Neural progenitor cell (in vitro differentiated cells): ENCODE measurements at regions not wholly inside any gene's neighbourhood (a gene's known extent, or its start where the extent isn't known, plus 50 kb on each side); places are given as distances from the start of the nearest gene placed in this dataset.

Source experiments
- DNase-seq: peaks from one replicate; pipeline ENCODE4 v3.0.0-alpha.2; 2016; ENCODE audit warnings: low spot score
- H2AFZ ChIP-seq: fragments of 200-600 bp; sonication (generic); replicated peaks from 2 replicates; pipeline ENCODE4 v1.6.1; 2016; ENCODE audit warnings: antibody characterized with exemption
- H3F3A ChIP-seq: fragments of 200-600 bp; sonication (generic); 2 replicates; pipeline ENCODE4 v1.6.1; 2016; ENCODE audit warnings: antibody characterized with exemption, low read depth
- H3K27ac ChIP-seq: fragments of 200-600 bp; sonication (generic); 2 replicates; pipeline ENCODE4 v1.5.1; 2016; ENCODE audit warnings: mild to moderate bottlenecking
- H3K27me3 ChIP-seq: fragments of 200-600 bp; sonication (generic); 2 replicates; pipeline ENCODE4 v1.6.1; 2016; ENCODE audit warnings: mild to moderate bottlenecking, moderate library complexity
- H3K36me3 ChIP-seq: fragments of 200-600 bp; sonication (generic); 2 replicates; pipeline ENCODE4 v1.5.1; 2016
- H3K4me1 ChIP-seq: fragments of 200-600 bp; sonication (generic); 2 replicates; pipeline ENCODE4 v1.6.1; 2016; ENCODE audit warnings: mixed run types
- H3K4me2 ChIP-seq: fragments of 200-600 bp; sonication (generic); 2 replicates; pipeline ENCODE4 v1.6.1; 2016
- H3K4me3 ChIP-seq: fragments of 200-600 bp; sonication (generic); 2 replicates; pipeline ENCODE4 v1.5.1; 2016
- H3K79me2 ChIP-seq: fragments of 200-600 bp; sonication (generic); 2 replicates; pipeline ENCODE4 v1.6.1; 2016; ENCODE audit warnings: low read depth
- H3K9ac ChIP-seq: fragments of 200-600 bp; sonication (generic); 2 replicates; pipeline ENCODE4 v1.6.1; 2016
- H3K9me3 ChIP-seq: fragments of 200-600 bp; sonication (generic); 2 replicates; pipeline ENCODE4 v1.5.1; 2016; ENCODE audit warnings: low read depth
- H4K20me1 ChIP-seq: fragments of 200-600 bp; sonication (generic); 2 replicates; pipeline ENCODE4 v1.6.1; 2016; ENCODE audit warnings: low read depth
- H3K27ac Mint-ChIP-seq: 3 replicates; pipeline ENCODE4 v1.8.0; 2021; ENCODE audit warnings: mixed read lengths
- H3K27me3 Mint-ChIP-seq: 2 replicates; pipeline ENCODE4 v1.8.0; 2022; ENCODE audit warnings: low read depth, mild to moderate bottlenecking, inconsistent platforms, moderate library complexity, mixed read lengths; ENCODE audit not compliant: insufficient read depth
- H3K36me3 Mint-ChIP-seq: 3 replicates; pipeline ENCODE4 v1.8.0; 2021; ENCODE audit warnings: mixed read lengths
- H3K4me1 Mint-ChIP-seq: 3 replicates; pipeline ENCODE4 v1.8.0; 2021; ENCODE audit warnings: mixed read lengths
- H3K4me3 Mint-ChIP-seq: 3 replicates; pipeline ENCODE4 v1.8.0; 2021; ENCODE audit warnings: mild to moderate bottlenecking, moderate library complexity, mixed read lengths
- H3K9me3 Mint-ChIP-seq: 3 replicates; pipeline ENCODE4 v1.8.0; 2020; ENCODE audit warnings: mixed read lengths
- EZH2 ChIP-seq: fragments of 200-600 bp; sonication (generic); IDR thresholded peaks from 2 replicates; pipeline ENCODE4 v1.6.1; 2017; ENCODE audit warnings: antibody characterized with exemption, mild to moderate bottlenecking, moderate library complexity
- EZH2phosphoT487 ChIP-seq: fragments of 200-600 bp; sonication (generic); IDR thresholded peaks from 2 replicates; pipeline ENCODE4 v1.6.1; 2017; ENCODE audit warnings: antibody characterized with exemption
- TF ChIP-seq, protein P1 (sequence below): fragments of 200-600 bp; sonication (generic); IDR thresholded peaks from 2 replicates; pipeline ENCODE4 v1.5.1; 2017; ENCODE audit warnings: antibody characterized with exemption, mild to moderate bottlenecking

DNA sequence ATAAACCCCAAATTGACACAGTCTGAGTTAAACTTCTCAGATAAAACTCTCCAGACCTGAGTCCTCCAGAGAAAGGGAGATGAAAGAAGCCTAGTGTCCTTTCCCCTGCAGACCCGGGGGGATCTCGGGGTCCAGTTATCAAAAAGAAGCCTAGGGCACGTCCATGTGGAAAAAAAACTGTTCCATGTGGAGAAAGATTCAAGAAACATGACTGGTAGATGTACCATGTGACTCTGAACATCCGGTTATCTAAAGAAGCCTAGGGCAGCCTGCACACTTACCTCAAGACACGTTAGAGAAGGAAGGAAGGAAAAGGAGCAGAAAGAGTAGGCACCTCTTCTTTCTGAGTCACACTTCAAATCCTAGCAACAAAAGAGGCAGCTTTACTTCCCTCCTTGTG, 421.0 kb downstream of the LRATD1 start:
- H3K4me2 ChIP-seq: no peak overlapping the region
- H3K9me3 ChIP-seq: no peaks in the 10 kb centered on the region
- H3K27me3 ChIP-seq: no peaks in the 10 kb centered on the region
- no peaks in the 10 kb centered on the region for H3K36me3 Mint-ChIP-seq
- H3F3A ChIP-seq: no peaks in the 10 kb centered on the region
- no peak overlapping the region for H3K27ac ChIP-seq
- H3K36me3 ChIP-seq: no peaks in the 10 kb centered on the region
- TF ChIP-seq EZH2 (no peak), EZH2phosphoT487 (no peak)
- TF ChIP-seq, protein P1, sequence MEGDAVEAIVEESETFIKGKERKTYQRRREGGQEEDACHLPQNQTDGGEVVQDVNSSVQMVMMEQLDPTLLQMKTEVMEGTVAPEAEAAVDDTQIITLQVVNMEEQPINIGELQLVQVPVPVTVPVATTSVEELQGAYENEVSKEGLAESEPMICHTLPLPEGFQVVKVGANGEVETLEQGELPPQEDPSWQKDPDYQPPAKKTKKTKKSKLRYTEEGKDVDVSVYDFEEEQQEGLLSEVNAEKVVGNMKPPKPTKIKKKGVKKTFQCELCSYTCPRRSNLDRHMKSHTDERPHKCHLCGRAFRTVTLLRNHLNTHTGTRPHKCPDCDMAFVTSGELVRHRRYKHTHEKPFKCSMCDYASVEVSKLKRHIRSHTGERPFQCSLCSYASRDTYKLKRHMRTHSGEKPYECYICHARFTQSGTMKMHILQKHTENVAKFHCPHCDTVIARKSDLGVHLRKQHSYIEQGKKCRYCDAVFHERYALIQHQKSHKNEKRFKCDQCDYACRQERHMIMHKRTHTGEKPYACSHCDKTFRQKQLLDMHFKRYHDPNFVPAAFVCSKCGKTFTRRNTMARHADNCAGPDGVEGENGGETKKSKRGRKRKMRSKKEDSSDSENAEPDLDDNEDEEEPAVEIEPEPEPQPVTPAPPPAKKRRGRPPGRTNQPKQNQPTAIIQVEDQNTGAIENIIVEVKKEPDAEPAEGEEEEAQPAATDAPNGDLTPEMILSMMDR: no peak
- no peaks in the 10 kb centered on the region for H3K9me3 Mint-ChIP-seq
- H3K4me1 Mint-ChIP-seq: peaks cover 17% of the 10 kb centered on the region
- no peaks in the 10 kb centered on the region for H3K4me1 ChIP-seq
- H2AFZ ChIP-seq: no peak overlapping the region
- no peak overlapping the region for H3K4me3 Mint-ChIP-seq
- H4K20me1 ChIP-seq: no peaks in the 10 kb centered on the region
- no peak overlapping the region for H3K27ac Mint-ChIP-seq
- H3K4me3 ChIP-seq: no peak overlapping the region
- H3K27me3 Mint-ChIP-seq: no peaks in the 10 kb centered on the region
- DNase-seq: no peak
- no peaks in the 10 kb centered on the region for H3K79me2 ChIP-seq
- H3K9ac ChIP-seq: no peak overlapping the region

DNA sequence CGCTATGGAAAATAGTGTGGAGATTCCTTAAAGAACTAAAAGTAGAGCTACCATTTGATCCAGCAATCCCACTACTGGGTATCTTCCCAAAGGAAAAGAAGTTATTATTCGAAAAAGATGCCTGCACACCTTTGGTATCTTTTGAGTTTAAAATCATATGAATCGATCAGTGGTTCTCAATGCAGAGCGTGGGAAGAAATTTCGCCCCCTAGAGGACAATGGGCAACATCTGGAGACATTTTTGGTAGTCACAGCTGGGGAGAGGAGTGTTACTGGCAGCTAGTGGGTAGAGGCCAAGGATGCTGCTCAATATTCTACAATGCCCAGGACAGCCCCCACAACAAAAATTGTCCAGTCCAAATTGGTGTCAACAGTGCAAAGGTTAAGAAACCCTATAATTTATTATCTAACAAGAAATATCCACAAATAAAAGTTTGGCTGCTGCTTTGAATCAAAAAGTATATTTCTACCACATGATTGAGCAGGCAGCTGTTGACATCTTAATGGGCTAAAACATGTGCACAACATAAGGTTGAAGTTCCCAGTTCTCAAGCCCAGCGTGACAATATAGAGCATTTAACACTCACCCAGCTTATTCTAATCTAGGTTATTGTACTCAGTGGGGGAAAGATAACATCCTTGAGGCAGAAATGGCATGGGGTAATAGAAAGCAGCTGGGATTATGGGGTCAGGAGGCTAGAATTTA, 425.7 kb downstream of the LRATD1 start:
- TF ChIP-seq EZH2 (no peak), EZH2phosphoT487 (no peak)
- TF ChIP-seq, protein P1: peak; percentile 62
- DNase-seq: peak; percentile 52
- H3K27ac ChIP-seq: no peak overlapping the region

DNA sequence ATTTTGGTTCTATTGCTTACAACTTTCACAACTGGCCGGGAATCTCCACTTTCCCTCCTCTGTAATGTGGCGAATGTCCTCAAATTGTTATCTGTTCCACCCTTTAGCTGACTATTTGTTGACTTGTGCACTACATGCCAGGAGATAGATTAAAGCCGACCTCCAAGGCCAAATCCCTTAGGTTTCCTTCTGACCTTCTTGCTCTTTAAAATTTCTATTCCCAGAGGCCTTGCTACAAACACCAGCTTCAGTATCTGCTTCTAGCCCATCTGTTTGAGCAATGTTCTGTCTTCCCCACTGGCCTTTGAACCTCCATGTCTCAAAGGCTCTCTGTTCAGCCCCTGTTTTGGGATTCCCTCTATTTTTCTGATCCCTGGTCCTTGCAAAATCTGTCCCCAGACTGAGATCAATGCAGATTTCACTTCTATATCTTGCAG, 426.2 kb downstream of the LRATD1 start:
- H3K27ac ChIP-seq: no peak overlapping the region
- H2AFZ ChIP-seq: no peak overlapping the region
- no peak overlapping the region for H3K4me2 ChIP-seq
- Mint-ChIP-seq H3K27ac (peak overlapping the region; percentile 1), H3K4me3 (no peak overlapping the region), H3K4me1 (peaks cover 28% of the 10 kb centered on the region), H3K27me3 (no peaks in the 10 kb centered on the region), H3K9me3 (no peaks in the 10 kb centered on the region), H3K36me3 (no peaks in the 10 kb centered on the region)
- TF ChIP-seq EZH2phosphoT487 (no peak), EZH2 (no peak)
- TF ChIP-seq, protein P1: no peak
- H3K27me3 ChIP-seq: no peaks in the 10 kb centered on the region
- no peak for DNase-seq
- no peaks in the 10 kb centered on the region for H4K20me1 ChIP-seq
- no peak overlapping the region for H3K4me3 ChIP-seq
- H3K9me3 ChIP-seq: no peaks in the 10 kb centered on the region
- no peaks in the 10 kb centered on the region for H3K79me2 ChIP-seq
- no peaks in the 10 kb centered on the region for H3K36me3 ChIP-seq
- H3F3A ChIP-seq: no peaks in the 10 kb centered on the region
- peaks cover 7% of the 10 kb centered on the region for H3K4me1 ChIP-seq
- H3K9ac ChIP-seq: no peak overlapping the region

More for the DNA sequence above, 425.7 kb downstream of the LRATD1 start:
- no peaks in the 10 kb centered on the region for H3K27me3 Mint-ChIP-seq
- H3K36me3 Mint-ChIP-seq: no peaks in the 10 kb centered on the region
- H3F3A ChIP-seq: no peaks in the 10 kb centered on the region
- no peaks in the 10 kb centered on the region for H4K20me1 ChIP-seq
- no peak overlapping the region for H3K4me3 ChIP-seq
- H3K9me3 Mint-ChIP-seq: no peaks in the 10 kb centered on the region
- no peaks in the 10 kb centered on the region for H3K36me3 ChIP-seq
- no peak overlapping the region for H3K9ac ChIP-seq
- H2AFZ ChIP-seq: no peak overlapping the region
- H3K4me3 Mint-ChIP-seq: no peak overlapping the region
- no peak overlapping the region for H3K27ac Mint-ChIP-seq
- peaks cover 28% of the 10 kb centered on the region for H3K4me1 Mint-ChIP-seq
- no peak overlapping the region for H3K4me2 ChIP-seq
- no peaks in the 10 kb centered on the region for H3K27me3 ChIP-seq
- no peaks in the 10 kb centered on the region for H3K79me2 ChIP-seq
- H3K9me3 ChIP-seq: no peaks in the 10 kb centered on the region
- H3K4me1 ChIP-seq: peaks cover 7% of the 10 kb centered on the region
